ENCODE measurements at regions not wholly inside any gene's neighbourhood (a gene's known extent, or its start where the extent isn't known, plus 50 kb on each side); places are given as distances from the start of the nearest gene placed in this dataset.
"Not testable (repeated sequence)": the region's sequence is repeated elsewhere in the genome, so short reads cannot be mapped to it uniquely, and the experiment has no call there.

DNA sequence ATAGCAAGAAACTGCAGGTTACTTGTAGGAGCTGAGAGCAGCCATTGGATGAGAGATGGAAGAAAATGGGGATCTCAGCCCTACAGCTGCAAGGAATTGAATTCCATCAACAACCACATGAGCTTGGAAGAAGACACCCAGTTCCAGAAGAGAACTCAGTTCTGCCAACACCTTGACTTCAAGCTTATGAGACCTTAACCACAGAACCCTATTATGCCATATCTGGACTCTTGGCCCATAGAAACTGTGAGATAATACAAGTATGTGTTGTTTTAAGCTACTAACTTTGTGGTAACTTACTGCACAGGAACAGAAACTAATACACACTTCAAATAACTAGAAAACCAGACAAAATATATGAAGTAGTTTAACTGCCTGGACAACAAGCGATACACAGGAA is 212.4 kb upstream of the CACNA2D1 start:
- Histone ChIP-seq H3K36me3 (ENCODE audit: control insufficient read depth, insufficient read depth, low read length) (no peaks in the 10 kb centered on the region), H3K27me3 (ENCODE audit: control insufficient read depth, insufficient read depth, low read length) (no peaks in the 10 kb centered on the region), H3K27ac (ENCODE audit: low read length) (no peak overlapping the region), H3K4me1 (ENCODE audit: control insufficient read depth, insufficient read depth, low read length) (no peaks in the 10 kb centered on the region), H3K9me3 (ENCODE audit: control insufficient read depth, insufficient read depth, low read depth, low read length) (no peaks in the 10 kb centered on the region), H3K4me3 (ENCODE audit: low read depth in 2 of 2, low read length in 2 of 2) (no peak overlapping the region)
- ATAC-seq, result no peak
- in situ Hi-C loops (cut with HindIII; ENCODE audit: low pct_unique_long_range_greater_than_20kb, low sequenced_read_pairs) (no loop called here), intact Hi-C loops (cut with micrococcal nuclease; ENCODE audit: unreplicated experiment) (no loop called here)
- TF ChIP-seq POLR2AphosphoS5 (IDR thresholded peaks at IDR 0.05; ENCODE audit: low read depth, low read length), result no peak
- TF ChIP-seq TCF7L2 (IDR thresholded peaks at IDR 0.05; ENCODE audit: low read depth, low read length), result no peak
- TF ChIP-seq, protein P1, sequence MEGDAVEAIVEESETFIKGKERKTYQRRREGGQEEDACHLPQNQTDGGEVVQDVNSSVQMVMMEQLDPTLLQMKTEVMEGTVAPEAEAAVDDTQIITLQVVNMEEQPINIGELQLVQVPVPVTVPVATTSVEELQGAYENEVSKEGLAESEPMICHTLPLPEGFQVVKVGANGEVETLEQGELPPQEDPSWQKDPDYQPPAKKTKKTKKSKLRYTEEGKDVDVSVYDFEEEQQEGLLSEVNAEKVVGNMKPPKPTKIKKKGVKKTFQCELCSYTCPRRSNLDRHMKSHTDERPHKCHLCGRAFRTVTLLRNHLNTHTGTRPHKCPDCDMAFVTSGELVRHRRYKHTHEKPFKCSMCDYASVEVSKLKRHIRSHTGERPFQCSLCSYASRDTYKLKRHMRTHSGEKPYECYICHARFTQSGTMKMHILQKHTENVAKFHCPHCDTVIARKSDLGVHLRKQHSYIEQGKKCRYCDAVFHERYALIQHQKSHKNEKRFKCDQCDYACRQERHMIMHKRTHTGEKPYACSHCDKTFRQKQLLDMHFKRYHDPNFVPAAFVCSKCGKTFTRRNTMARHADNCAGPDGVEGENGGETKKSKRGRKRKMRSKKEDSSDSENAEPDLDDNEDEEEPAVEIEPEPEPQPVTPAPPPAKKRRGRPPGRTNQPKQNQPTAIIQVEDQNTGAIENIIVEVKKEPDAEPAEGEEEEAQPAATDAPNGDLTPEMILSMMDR (IDR thresholded peaks at IDR 0.05), result no peak
- no peak for TF ChIP-seq SIN3A (IDR thresholded peaks at IDR 0.05; ENCODE audit: borderline replicate concordance, insufficient read depth, low read depth, low read length)
- TF ChIP-seq, protein P2, sequence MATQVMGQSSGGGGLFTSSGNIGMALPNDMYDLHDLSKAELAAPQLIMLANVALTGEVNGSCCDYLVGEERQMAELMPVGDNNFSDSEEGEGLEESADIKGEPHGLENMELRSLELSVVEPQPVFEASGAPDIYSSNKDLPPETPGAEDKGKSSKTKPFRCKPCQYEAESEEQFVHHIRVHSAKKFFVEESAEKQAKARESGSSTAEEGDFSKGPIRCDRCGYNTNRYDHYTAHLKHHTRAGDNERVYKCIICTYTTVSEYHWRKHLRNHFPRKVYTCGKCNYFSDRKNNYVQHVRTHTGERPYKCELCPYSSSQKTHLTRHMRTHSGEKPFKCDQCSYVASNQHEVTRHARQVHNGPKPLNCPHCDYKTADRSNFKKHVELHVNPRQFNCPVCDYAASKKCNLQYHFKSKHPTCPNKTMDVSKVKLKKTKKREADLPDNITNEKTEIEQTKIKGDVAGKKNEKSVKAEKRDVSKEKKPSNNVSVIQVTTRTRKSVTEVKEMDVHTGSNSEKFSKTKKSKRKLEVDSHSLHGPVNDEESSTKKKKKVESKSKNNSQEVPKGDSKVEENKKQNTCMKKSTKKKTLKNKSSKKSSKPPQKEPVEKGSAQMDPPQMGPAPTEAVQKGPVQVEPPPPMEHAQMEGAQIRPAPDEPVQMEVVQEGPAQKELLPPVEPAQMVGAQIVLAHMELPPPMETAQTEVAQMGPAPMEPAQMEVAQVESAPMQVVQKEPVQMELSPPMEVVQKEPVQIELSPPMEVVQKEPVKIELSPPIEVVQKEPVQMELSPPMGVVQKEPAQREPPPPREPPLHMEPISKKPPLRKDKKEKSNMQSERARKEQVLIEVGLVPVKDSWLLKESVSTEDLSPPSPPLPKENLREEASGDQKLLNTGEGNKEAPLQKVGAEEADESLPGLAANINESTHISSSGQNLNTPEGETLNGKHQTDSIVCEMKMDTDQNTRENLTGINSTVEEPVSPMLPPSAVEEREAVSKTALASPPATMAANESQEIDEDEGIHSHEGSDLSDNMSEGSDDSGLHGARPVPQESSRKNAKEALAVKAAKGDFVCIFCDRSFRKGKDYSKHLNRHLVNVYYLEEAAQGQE (IDR thresholded peaks at IDR 0.05; ENCODE audit: insufficient read depth in 1 of 2, low read depth in 2 of 2, low read length in 1 of 2), result no peak
- ChIA-PET POLR2A (no interaction called here), CTCF (no interaction called here)
- DNase-seq (ENCODE audit: low read depth, low spot score), result no peak
- BruUV-seq (replicated peaks), result no TSS peak

DNA sequence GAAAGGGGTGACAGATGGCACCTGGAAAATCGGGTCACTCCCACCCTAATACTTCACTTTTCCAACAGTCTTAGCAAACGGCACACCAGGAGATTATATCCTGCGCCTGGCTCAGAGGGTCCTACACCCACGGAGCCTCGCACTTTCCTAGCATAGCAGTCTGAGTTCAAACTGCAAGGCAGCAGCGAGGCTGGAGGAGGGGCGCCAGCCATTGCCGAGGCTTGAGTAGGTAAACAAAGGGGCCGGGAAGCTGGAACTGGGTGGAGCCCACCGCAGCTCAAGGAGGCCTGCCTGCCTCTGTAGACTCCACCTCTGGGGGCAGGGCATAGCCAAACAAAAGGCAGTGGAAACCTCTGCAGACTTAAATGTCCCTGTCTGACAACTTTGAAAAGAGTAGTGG is 206.5 kb upstream of the CACNA2D1 start:
- H3K4me1 ChIP-seq (ENCODE audit: control insufficient read depth, insufficient read depth, low read length); intact Hi-C loops (cut with micrococcal nuclease; ENCODE audit: unreplicated experiment); ATAC-seq; BruUV-seq (replicated peaks); in situ Hi-C loops (cut with HindIII; ENCODE audit: low pct_unique_long_range_greater_than_20kb, low sequenced_read_pairs); CTCF ChIA-PET; H3K27ac ChIP-seq (ENCODE audit: low read length); H3K27me3 ChIP-seq (ENCODE audit: control insufficient read depth, insufficient read depth, low read length); H3K4me3 ChIP-seq (ENCODE audit: low read depth in 2 of 2, low read length in 2 of 2); H3K36me3 ChIP-seq (ENCODE audit: control insufficient read depth, insufficient read depth, low read length); H3K9me3 ChIP-seq (ENCODE audit: control insufficient read depth, insufficient read depth, low read depth, low read length); DNase-seq (ENCODE audit: low read depth, low spot score); POLR2A ChIA-PET: not testable (repeated sequence)

DNA sequence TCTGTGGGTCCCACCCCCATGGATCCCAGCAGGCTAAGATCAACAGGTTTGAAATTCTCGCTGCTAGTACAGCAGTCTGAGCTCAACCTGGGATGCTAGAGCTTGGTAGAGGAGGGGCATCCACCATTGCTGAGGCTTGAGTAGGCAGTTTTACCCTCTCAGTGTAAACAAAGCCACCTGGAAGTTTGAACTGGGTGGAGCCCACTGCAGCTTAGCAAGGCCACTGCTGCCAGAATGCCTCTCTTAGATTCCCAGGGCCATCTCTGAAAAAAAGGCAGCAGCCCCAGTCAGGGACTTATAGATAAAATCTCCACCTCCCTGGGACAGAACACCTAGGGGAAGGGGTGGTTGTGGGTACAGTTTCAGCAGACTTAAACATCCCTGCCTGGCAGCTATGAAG is 190.0 kb upstream of the CACNA2D1 start:
- DNase-seq (ENCODE audit: low read depth, low spot score), result no peak
- intact Hi-C loops (cut with micrococcal nuclease; ENCODE audit: unreplicated experiment), result no loop called here

More for the DNA sequence above, 190.0 kb upstream of the CACNA2D1 start:
- no peaks in the 10 kb centered on the region for H3K9me3 ChIP-seq (ENCODE audit: control insufficient read depth, insufficient read depth, low read depth, low read length)
- H3K4me1 ChIP-seq (ENCODE audit: control insufficient read depth, insufficient read depth, low read length), result no peaks in the 10 kb centered on the region
- in situ Hi-C loops (cut with HindIII; ENCODE audit: low pct_unique_long_range_greater_than_20kb, low sequenced_read_pairs), result no loop called here
- no peak overlapping the region for H3K4me3 ChIP-seq (ENCODE audit: low read depth in 2 of 2, low read length in 2 of 2)
- ChIA-PET CTCF (no interaction called here), POLR2A (no interaction called here)
- H3K27ac ChIP-seq (ENCODE audit: low read length), result no peak overlapping the region
- no peak for TF ChIP-seq POLR2AphosphoS5 (IDR thresholded peaks at IDR 0.05; ENCODE audit: low read depth, low read length)
- TF ChIP-seq TCF7L2 (IDR thresholded peaks at IDR 0.05; ENCODE audit: low read depth, low read length), result no peak
- TF ChIP-seq, protein P1 (IDR thresholded peaks at IDR 0.05), result no peak
- TF ChIP-seq, protein P2 (IDR thresholded peaks at IDR 0.05; ENCODE audit: insufficient read depth in 1 of 2, low read depth in 2 of 2, low read length in 1 of 2), result no peak
- no peak for TF ChIP-seq SIN3A (IDR thresholded peaks at IDR 0.05; ENCODE audit: borderline replicate concordance, insufficient read depth, low read depth, low read length)
- no TSS peak for BruUV-seq (replicated peaks)
- H3K27me3 ChIP-seq (ENCODE audit: control insufficient read depth, insufficient read depth, low read length), result no peaks in the 10 kb centered on the region; the same call in none of the 2 replicates
- no peak for ATAC-seq
- no peaks in the 10 kb centered on the region for H3K36me3 ChIP-seq (ENCODE audit: control insufficient read depth, insufficient read depth, low read length)
